Loucy (cell line): ENCODE measurements at regions not wholly inside any gene's neighbourhood (a gene's known extent, or its start where the extent isn't known, plus 50 kb on each side); places are given as distances from the start of the nearest gene placed in this dataset.

Experiments used
- H2AFZ ChIP-seq: fragments of 200-600 bp; sonication (generic); 2 replicates; pipeline ENCODE4 v1.6.0; 2016; ENCODE audit warnings: antibody characterized with exemption, mild to moderate bottlenecking, low read length, moderate library complexity
- H3F3A ChIP-seq: fragments of 200-600 bp; 2 replicates; pipeline ENCODE4 v1.6.0; 2016; ENCODE audit warnings: antibody characterized with exemption, low read depth, mild to moderate bottlenecking
- H3K27me3 ChIP-seq: fragments of 200-600 bp; sonication (generic); 2 replicates; pipeline ENCODE4 v1.6.1; 2014; ENCODE audit warnings: low read length, mild to moderate bottlenecking; ENCODE audit not compliant: insufficient read depth, poor library complexity, severe bottlenecking
- H3K36me3 ChIP-seq: fragments of 200-600 bp; sonication (generic); 2 replicates; pipeline ENCODE4 v1.6.1; 2016; ENCODE audit warnings: low read length; ENCODE audit not compliant: insufficient read depth
- H3K4me1 ChIP-seq: fragments of 200-600 bp; sonication (generic); 2 replicates; pipeline ENCODE4 v1.5.1; 2014; ENCODE audit warnings: low read length, mild to moderate bottlenecking; ENCODE audit not compliant: insufficient read depth, poor library complexity, severe bottlenecking
- H3K4me2 ChIP-seq: fragments of 200-600 bp; sonication (generic); 2 replicates; pipeline ENCODE4 v1.6.0; 2014; ENCODE audit warnings: antibody characterized with exemption, low read length, low read depth, mild to moderate bottlenecking; ENCODE audit not compliant: poor library complexity, severe bottlenecking
- H3K4me3 ChIP-seq: fragments of 200-600 bp; sonication (generic); 2 replicates; pipeline ENCODE4 v1.5.1; 2014; ENCODE audit warnings: low read length, mild to moderate bottlenecking, mixed read lengths; ENCODE audit not compliant: poor library complexity, severe bottlenecking
- H3K79me2 ChIP-seq: fragments of 200-600 bp; sonication (generic); 2 replicates; pipeline ENCODE4 v1.6.1; 2014; ENCODE audit warnings: low read length; ENCODE audit not compliant: insufficient read depth
- H3K9ac ChIP-seq: fragments of 200-600 bp; sonication (generic); 2 replicates; pipeline ENCODE4 v1.6.0; 2014; ENCODE audit warnings: mild to moderate bottlenecking, low read depth, low read length, moderate library complexity; ENCODE audit not compliant: poor library complexity, severe bottlenecking
- H3K9me2 ChIP-seq: fragments of 200-600 bp; sonication (generic); replicated peaks from 2 replicates; pipeline ENCODE4 v1.6.1; 2016; ENCODE audit warnings: low read depth, low read length, mixed read lengths
- H3K9me3 ChIP-seq: fragments of 200-600 bp; sonication (generic); 2 replicates; pipeline ENCODE4 v1.6.1; 2014; ENCODE audit warnings: mild to moderate bottlenecking, antibody characterized with exemption, low read length, low read depth; ENCODE audit not compliant: insufficient read depth
- H4K20me1 ChIP-seq: fragments of 200-600 bp; sonication (generic); 2 replicates; pipeline ENCODE4 v1.6.0; 2014; ENCODE audit warnings: antibody characterized with exemption, low read length, mild to moderate bottlenecking; ENCODE audit not compliant: insufficient read depth, poor library complexity, severe bottlenecking
- CTCF ChIP-seq: fragments of 200-600 bp; sonication (generic); conservative IDR thresholded peaks from 2 replicates; pipeline ENCODE4 v1.5.1; 2014; ENCODE audit warnings: mild to moderate bottlenecking, antibody characterized with exemption, low read length
- EZH2phosphoT487 ChIP-seq: fragments of 200-600 bp; IDR thresholded peaks from 2 replicates; pipeline ENCODE4 v1.6.1; 2018; ENCODE audit warnings: antibody characterized with exemption, mild to moderate bottlenecking, moderate library complexity, borderline replicate concordance

- Histone ChIP-seq H3F3A (no peaks in the 10 kb centered on the region), H3K36me3 (no peaks in the 10 kb centered on the region), H2AFZ (no peak overlapping the region), H3K79me2 (no peaks in the 10 kb centered on the region), H3K9ac (no peak overlapping the region), H3K4me2 (no peak overlapping the region), H3K4me3 (no peak overlapping the region), H3K9me3 (no peaks in the 10 kb centered on the region), H4K20me1 (no peaks in the 10 kb centered on the region), H3K27me3 (no peaks in the 10 kb centered on the region), H3K9me2 (no peaks in the 10 kb centered on the region), H3K4me1 (no peaks in the 10 kb centered on the region)
- no peak for TF ChIP-seq EZH2phosphoT487
- no peak for TF ChIP-seq CTCF
These were observed 446.0 kb upstream of the EPHA3 start for GRCh38 chr3:88661433-88661824.

- Histone ChIP-seq H3F3A (no peaks in the 10 kb centered on the region), H2AFZ (no peak overlapping the region), H3K36me3 (no peaks in the 10 kb centered on the region), H3K27me3 (no peaks in the 10 kb centered on the region), H3K79me2 (no peaks in the 10 kb centered on the region), H3K4me3 (no peak overlapping the region), H3K9me2 (no peaks in the 10 kb centered on the region), H3K9me3 (0 out of 2 replicates have a peak, but pooled peaks cover 2% of the 10 kb centered on the region), H3K9ac (no peak overlapping the region), H3K4me1 (no peaks in the 10 kb centered on the region), H4K20me1 (no peaks in the 10 kb centered on the region), H3K4me2 (no peak overlapping the region)
- no peak for TF ChIP-seq EZH2phosphoT487
- TF ChIP-seq CTCF, result no peak
These were observed 439.2 kb upstream of the EPHA3 start for GRCh38 chr3:88668180-88668579.

GRCh38 chr3:88671573-88671972, 435.8 kb upstream of the EPHA3 start:
- no peak for TF ChIP-seq CTCF
- TF ChIP-seq EZH2phosphoT487, result no peak
- Histone ChIP-seq H3K9ac (no peak overlapping the region), H2AFZ (no peak overlapping the region), H3K9me2 (no peaks in the 10 kb centered on the region), H3F3A (no peaks in the 10 kb centered on the region), H3K4me1 (no peaks in the 10 kb centered on the region), H3K9me3 (0 out of 2 replicates have a peak, but pooled peaks cover 2% of the 10 kb centered on the region), H3K4me2 (no peak overlapping the region), H3K4me3 (no peak overlapping the region), H3K79me2 (no peaks in the 10 kb centered on the region), H3K27me3 (no peaks in the 10 kb centered on the region), H3K36me3 (no peaks in the 10 kb centered on the region), H4K20me1 (no peaks in the 10 kb centered on the region)
